SK-N-SH treated with all-trans-retinoic acid at 6 μM for 48 hours (cell line): ENCODE measurements at regions not wholly inside any gene's neighbourhood (a gene's known extent, or its start where the extent isn't known, plus 50 kb on each side); places are given as distances from the start of the nearest gene placed in this dataset.
"Not testable (repeated sequence)": the region's sequence is repeated elsewhere in the genome, so short reads cannot be mapped to it uniquely, and the experiment has no call there.

Experiments used
- ATAC-seq: fragments of 200-7000 bp; cut with Tn5 transposase; 3 replicates; pipeline ENCODE4 v1.9.1; 2020; ENCODE audit warnings: mild to moderate bottlenecking, moderate library complexity
- ARNTL ChIP-seq: fragments of 450-650 bp; formaldehyde crosslinking; IDR thresholded peaks from 2 replicates; pipeline ENCODE4 v1.5.0; 2020; ENCODE audit warnings: low read depth, mild to moderate bottlenecking, moderate library complexity, borderline replicate concordance
- CSDC2 ChIP-seq: fragments of 250-450 bp; sonication (Bioruptor Pico); IDR thresholded peaks from 2 replicates; pipeline ENCODE4 v1.5.0; 2020; ENCODE audit warnings: mild to moderate bottlenecking, moderate library complexity
- GLIS3 ChIP-seq: fragments of 250-450 bp; sonication (Bioruptor Pico); IDR thresholded peaks from 2 replicates; pipeline ENCODE4 v1.5.0; 2020; ENCODE audit warnings: mild to moderate bottlenecking, moderate library complexity
- ISL1 ChIP-seq: fragments of 250-450 bp; sonication (Bioruptor Pico); IDR thresholded peaks from 2 replicates; pipeline ENCODE4 v2.1.2; 2022; ENCODE audit warnings: mild to moderate bottlenecking, moderate library complexity
- OSR1 ChIP-seq: fragments of 250-450 bp; sonication (Bioruptor Pico); IDR thresholded peaks from 2 replicates; pipeline ENCODE4 v1.8.0; 2022; ENCODE audit warnings: moderate library complexity, mild to moderate bottlenecking, inconsistent platforms
- PATZ1 ChIP-seq: fragments of 250-450 bp; sonication (Bioruptor Pico); IDR thresholded peaks from 2 replicates; pipeline ENCODE4 v1.8.0; 2020; ENCODE audit warnings: mild to moderate bottlenecking, moderate library complexity, borderline replicate concordance
- PPARA ChIP-seq: fragments of 250-450 bp; sonication (Bioruptor Pico); IDR thresholded peaks from 2 replicates; pipeline ENCODE4 v1.5.0; 2020; ENCODE audit warnings: mild to moderate bottlenecking, borderline replicate concordance
- RARB ChIP-seq: fragments of 250-450 bp; sonication (Bioruptor Pico); IDR thresholded peaks from 2 replicates; pipeline ENCODE4 v1.8.0; 2021; ENCODE audit warnings: mild to moderate bottlenecking, moderate library complexity
- SNAI2 ChIP-seq: fragments of 250-450 bp; sonication (Bioruptor Pico); IDR thresholded peaks from 2 replicates; pipeline ENCODE4 v1.5.0; 2020; ENCODE audit warnings: mild to moderate bottlenecking, moderate library complexity
- TCF4 ChIP-seq: fragments of 250-450 bp; sonication (Bioruptor Pico); IDR thresholded peaks from 2 replicates; pipeline ENCODE4 v1.8.0; 2021; ENCODE audit warnings: mild to moderate bottlenecking, moderate library complexity, borderline replicate concordance
- TOX ChIP-seq: fragments of 250-450 bp; sonication (Bioruptor Pico); IDR thresholded peaks from 2 replicates; pipeline ENCODE4 v1.8.0; 2021; ENCODE audit warnings: mild to moderate bottlenecking, moderate library complexity, borderline replicate concordance
- TSHZ2 ChIP-seq: fragments of 250-450 bp; sonication (Bioruptor Pico); IDR thresholded peaks from 2 replicates; pipeline ENCODE4 v1.5.0; 2020; ENCODE audit warnings: mild to moderate bottlenecking, moderate library complexity
- ZC3H10 ChIP-seq: fragments of 250-450 bp; sonication (Bioruptor Pico); IDR thresholded peaks from 2 replicates; pipeline ENCODE4 v1.5.1; 2021; ENCODE audit warnings: mild to moderate bottlenecking, moderate library complexity
- ZFP3 ChIP-seq: fragments of 250-450 bp; sonication (Bioruptor Pico); IDR thresholded peaks from 2 replicates; pipeline ENCODE4 v1.5.0; 2020; ENCODE audit warnings: mild to moderate bottlenecking, moderate library complexity
- ZFP30 ChIP-seq: fragments of 450-650 bp; formaldehyde crosslinking; IDR thresholded peaks from 2 replicates; pipeline ENCODE4 v1.5.0; 2022; ENCODE audit warnings: mild to moderate bottlenecking, moderate library complexity
- ZNF565 ChIP-seq: fragments of 450-650 bp; formaldehyde crosslinking; conservative IDR thresholded peaks from 2 replicates; pipeline ENCODE4 v1.5.0; 2020; ENCODE audit warnings: low read depth, mild to moderate bottlenecking, moderate library complexity
- ZNF70 ChIP-seq: fragments of 450-650 bp; formaldehyde crosslinking; IDR thresholded peaks from 2 replicates; pipeline ENCODE4 v1.5.0; 2020; ENCODE audit warnings: mild to moderate bottlenecking, moderate library complexity
- ZNF8 ChIP-seq: fragments of 450-650 bp; formaldehyde crosslinking; IDR thresholded peaks from 2 replicates; pipeline ENCODE4 v1.5.0; 2020; ENCODE audit warnings: mild to moderate bottlenecking, moderate library complexity
- TF ChIP-seq, protein P1 (sequence below): fragments of 250-450 bp; sonication (Bioruptor Pico); IDR thresholded peaks from 2 replicates; pipeline ENCODE4 v1.8.0; 2021; ENCODE audit warnings: low read depth, mild to moderate bottlenecking, moderate library complexity, borderline replicate concordance
- TF ChIP-seq, protein P2 (sequence below): fragments of 250-450 bp; sonication (Bioruptor Pico); IDR thresholded peaks from 2 replicates; pipeline ENCODE4 v1.5.1; 2021; ENCODE audit warnings: mild to moderate bottlenecking, moderate library complexity
- TF ChIP-seq, protein P3 (sequence below): fragments of 250-450 bp; sonication (Bioruptor Pico); IDR thresholded peaks from 2 replicates; pipeline ENCODE4 v1.5.1; 2020; ENCODE audit warnings: low read depth, mild to moderate bottlenecking, moderate library complexity

GRCh38 chr2:71922091-71922490 lies 225.6 kb downstream of the CYP26B1 start:
- ATAC-seq, result no peak
- no peak for TF ChIP-seq ARNTL (CRISPR knock-in tag)
- TF ChIP-seq SNAI2 (CRISPR knock-in tag), result no peak
- TF ChIP-seq PPARA (CRISPR knock-in tag), result no peak
- no peak for TF ChIP-seq ZNF8 (CRISPR knock-in tag)
- no peak for TF ChIP-seq ZNF565
- TF ChIP-seq ZFP3 (CRISPR knock-in tag), result no peak
- no peak for TF ChIP-seq TCF4
- TF ChIP-seq TOX (CRISPR knock-in tag), result no peak
- TF ChIP-seq TSHZ2, result no peak
- TF ChIP-seq PATZ1 (CRISPR knock-in tag), result no peak

GRCh38 chr2:71920819-71921218 lies 226.8 kb downstream of the CYP26B1 start:
- not testable (repeated sequence) for ATAC-seq

GRCh38 chr2:71919708-71920107 lies 228.0 kb downstream of the CYP26B1 start:
- ATAC-seq, result no peak
- TF ChIP-seq GLIS3 (CRISPR knock-in tag) (no peak), ZFP3 (CRISPR knock-in tag) (no peak), RARB (no peak), ISL1 (CRISPR knock-in tag) (no peak), ARNTL (CRISPR knock-in tag) (no peak), ZNF565 (no peak), TCF4 (no peak), PATZ1 (CRISPR knock-in tag) (no peak), ZFP30 (CRISPR knock-in tag) (no peak), TOX (CRISPR knock-in tag) (no peak), SNAI2 (CRISPR knock-in tag) (no peak), ZNF8 (CRISPR knock-in tag) (no peak), ZNF70 (CRISPR knock-in tag) (no peak), CSDC2 (CRISPR knock-in tag) (no peak), ZC3H10 (CRISPR knock-in tag) (no peak), OSR1 (CRISPR knock-in tag) (no peak), TSHZ2 (no peak)
- TF ChIP-seq, protein P1, sequence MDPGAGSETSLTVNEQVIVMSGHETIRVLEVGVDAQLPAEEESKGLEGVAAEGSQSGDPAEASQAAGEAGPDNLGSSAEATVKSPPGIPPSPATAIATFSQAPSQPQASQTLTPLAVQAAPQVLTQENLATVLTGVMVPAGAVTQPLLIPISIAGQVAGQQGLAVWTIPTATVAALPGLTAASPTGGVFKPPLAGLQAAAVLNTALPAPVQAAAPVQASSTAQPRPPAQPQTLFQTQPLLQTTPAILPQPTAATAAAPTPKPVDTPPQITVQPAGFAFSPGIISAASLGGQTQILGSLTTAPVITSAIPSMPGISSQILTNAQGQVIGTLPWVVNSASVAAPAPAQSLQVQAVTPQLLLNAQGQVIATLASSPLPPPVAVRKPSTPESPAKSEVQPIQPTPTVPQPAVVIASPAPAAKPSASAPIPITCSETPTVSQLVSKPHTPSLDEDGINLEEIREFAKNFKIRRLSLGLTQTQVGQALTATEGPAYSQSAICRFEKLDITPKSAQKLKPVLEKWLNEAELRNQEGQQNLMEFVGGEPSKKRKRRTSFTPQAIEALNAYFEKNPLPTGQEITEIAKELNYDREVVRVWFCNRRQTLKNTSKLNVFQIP (CRISPR knock-in tag), result no peak
- TF ChIP-seq, protein P2, sequence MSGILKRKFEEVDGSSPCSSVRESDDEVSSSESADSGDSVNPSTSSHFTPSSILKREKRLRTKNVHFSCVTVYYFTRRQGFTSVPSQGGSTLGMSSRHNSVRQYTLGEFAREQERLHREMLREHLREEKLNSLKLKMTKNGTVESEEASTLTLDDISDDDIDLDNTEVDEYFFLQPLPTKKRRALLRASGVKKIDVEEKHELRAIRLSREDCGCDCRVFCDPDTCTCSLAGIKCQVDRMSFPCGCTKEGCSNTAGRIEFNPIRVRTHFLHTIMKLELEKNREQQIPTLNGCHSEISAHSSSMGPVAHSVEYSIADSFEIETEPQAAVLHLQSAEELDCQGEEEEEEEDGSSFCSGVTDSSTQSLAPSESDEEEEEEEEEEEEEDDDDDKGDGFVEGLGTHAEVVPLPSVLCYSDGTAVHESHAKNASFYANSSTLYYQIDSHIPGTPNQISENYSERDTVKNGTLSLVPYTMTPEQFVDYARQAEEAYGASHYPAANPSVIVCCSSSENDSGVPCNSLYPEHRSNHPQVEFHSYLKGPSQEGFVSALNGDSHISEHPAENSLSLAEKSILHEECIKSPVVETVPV (CRISPR knock-in tag), result no peak
- TF ChIP-seq, protein P3, sequence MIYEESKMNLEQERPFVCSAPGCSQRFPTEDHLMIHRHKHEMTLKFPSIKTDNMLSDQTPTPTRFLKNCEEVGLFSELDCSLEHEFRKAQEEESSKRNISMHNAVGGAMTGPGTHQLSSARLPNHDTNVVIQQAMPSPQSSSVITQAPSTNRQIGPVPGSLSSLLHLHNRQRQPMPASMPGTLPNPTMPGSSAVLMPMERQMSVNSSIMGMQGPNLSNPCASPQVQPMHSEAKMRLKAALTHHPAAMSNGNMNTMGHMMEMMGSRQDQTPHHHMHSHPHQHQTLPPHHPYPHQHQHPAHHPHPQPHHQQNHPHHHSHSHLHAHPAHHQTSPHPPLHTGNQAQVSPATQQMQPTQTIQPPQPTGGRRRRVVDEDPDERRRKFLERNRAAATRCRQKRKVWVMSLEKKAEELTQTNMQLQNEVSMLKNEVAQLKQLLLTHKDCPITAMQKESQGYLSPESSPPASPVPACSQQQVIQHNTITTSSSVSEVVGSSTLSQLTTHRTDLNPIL (CRISPR knock-in tag), result no peak
